GM10248 (cell line): ENCODE measurements at regions not wholly inside any gene's neighbourhood (a gene's known extent, or its start where the extent isn't known, plus 50 kb on each side); places are given as distances from the start of the nearest gene placed in this dataset.
A peak's percentile ranks its signal among the peaks of the same experiment; 100 is the strongest.
"Not testable (repeated sequence)": the region's sequence is repeated elsewhere in the genome, so short reads cannot be mapped to it uniquely, and the experiment has no call there.

ENCODE experiments used
- CTCF ChIA-PET: fragments of 300-600 bp; sonication (Branson Sonifier 250); formaldehyde crosslinking; extraction: SDS; loops from one replicate; lab custom pipeline; 2021; ENCODE audit warnings: antibody characterized with exemption; lab: Yijun Ruan, JAX
- POLR2A ChIA-PET: fragments of 350-650 bp; sonication (Branson Sonifier 250); formaldehyde crosslinking; extraction: SDS; loops from one replicate; lab custom pipeline; 2020; ENCODE audit warnings: antibody characterized with exemption; lab: Yijun Ruan, JAX
- DNase-seq: peaks from one replicate; pipeline ENCODE4 v3.0.0; 2012; ENCODE audit errors: extremely low spot score
- TF ChIP-seq, protein P1 (sequence below): IDR thresholded peaks from 2 replicates; pipeline ENCODE4 v1.5.1; 2012; ENCODE audit warnings: mild to moderate bottlenecking, low read depth; ENCODE audit errors: extremely low read depth, missing control alignments, control extremely low read depth

DNA sequence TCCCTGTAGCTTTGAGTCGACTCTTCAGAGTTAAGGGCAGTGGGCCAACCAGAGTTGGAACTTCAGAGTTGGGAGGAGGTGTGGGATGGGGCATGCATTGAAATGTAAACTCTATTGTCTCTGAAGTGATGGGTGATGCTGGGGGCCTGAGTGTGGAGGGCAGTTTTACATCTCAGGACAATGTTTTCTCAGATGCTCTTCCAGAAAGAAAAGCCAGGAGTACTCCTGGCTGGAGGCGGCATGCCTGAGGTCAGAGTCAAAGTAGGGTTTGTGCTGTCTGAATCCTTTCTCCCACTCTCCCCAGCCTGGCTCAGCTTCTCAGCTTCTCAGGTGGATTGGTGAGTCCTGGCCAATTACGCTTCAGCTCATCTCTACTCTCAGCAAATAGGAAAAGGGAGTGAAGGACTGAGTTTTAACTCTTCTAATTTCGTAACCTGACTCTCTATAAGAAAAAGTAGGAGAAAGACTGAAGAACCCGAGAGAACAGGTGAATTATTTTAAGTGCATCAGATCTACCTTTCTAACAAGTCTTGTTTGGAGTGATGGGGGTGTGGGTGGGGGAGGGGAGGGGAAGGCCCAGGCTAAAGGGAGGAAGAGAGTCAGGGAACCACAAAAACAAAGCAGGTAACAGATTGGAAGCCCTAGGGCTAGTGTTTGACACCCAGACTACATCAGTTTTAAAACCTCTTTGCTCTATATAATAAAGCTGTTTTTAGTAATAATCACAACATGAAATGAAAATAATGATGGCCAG is 107.5 kb upstream of the PELI1 start:
- TF ChIP-seq, protein P1, sequence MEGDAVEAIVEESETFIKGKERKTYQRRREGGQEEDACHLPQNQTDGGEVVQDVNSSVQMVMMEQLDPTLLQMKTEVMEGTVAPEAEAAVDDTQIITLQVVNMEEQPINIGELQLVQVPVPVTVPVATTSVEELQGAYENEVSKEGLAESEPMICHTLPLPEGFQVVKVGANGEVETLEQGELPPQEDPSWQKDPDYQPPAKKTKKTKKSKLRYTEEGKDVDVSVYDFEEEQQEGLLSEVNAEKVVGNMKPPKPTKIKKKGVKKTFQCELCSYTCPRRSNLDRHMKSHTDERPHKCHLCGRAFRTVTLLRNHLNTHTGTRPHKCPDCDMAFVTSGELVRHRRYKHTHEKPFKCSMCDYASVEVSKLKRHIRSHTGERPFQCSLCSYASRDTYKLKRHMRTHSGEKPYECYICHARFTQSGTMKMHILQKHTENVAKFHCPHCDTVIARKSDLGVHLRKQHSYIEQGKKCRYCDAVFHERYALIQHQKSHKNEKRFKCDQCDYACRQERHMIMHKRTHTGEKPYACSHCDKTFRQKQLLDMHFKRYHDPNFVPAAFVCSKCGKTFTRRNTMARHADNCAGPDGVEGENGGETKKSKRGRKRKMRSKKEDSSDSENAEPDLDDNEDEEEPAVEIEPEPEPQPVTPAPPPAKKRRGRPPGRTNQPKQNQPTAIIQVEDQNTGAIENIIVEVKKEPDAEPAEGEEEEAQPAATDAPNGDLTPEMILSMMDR, result no peak
- no peak for DNase-seq
- POLR2A ChIA-PET, result no interaction called here
- CTCF ChIA-PET, result interaction anchor here (1.0 to 1.5 kb wide), 5 partner anchors 9 to 103 kb away, joined by 3 to 5 read pairs (median 3); no protein-coding TSS in a partner anchor

DNA sequence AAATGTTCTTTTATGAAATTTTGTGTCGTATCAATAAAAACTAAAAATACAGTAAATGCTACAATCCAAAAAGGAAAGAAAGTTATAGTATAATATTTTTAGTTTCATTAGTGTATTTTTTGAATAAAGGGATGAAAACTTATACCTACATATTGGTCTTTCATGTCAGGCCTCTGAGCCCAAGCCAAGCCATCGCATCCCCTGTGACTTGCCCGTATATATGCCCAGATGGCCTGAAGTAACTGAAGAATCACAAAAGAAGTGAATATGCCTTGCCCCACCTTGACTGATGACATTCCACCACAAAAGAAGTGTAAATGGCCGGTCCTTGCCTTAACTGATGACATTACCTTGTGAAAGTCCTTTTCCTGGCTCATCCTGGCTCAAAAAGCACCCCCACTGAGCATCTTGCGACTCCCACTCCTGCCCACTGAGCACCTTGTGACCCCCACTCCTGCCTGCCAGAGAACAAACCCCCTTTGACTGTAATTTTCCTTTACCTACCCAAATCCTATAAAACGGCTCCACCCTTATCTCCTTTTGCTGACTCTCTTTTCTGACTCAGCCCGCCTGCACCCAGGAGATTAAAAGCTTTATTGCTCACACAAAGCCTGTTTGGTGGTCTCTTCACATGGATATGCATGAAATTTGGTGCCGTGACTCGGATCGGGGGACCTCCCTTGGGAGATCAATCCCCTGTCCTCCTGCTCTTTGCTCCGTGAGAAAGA is 108.2 kb upstream of the PELI1 start:
- POLR2A ChIA-PET, DNase-seq, CTCF ChIA-PET: not testable (repeated sequence)

DNA sequence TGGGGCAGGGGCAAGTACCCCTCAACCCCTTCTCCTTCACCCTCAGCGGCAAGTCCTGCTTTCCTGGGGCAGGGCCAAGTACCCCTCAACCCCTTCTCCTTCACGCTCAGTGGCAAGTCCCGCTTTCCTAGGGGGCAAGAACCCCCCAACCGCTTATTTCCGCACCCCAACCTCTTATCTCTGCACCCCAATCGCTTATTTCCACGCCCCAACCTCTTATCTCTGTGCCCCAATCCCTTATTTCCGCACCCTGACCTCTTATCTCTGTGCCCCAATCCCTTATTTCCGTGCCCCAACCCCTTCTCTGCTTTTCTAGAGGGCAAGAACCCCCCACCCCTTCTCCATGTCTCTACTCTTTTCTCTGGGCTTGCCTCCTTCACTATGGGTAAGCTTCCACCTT is 109.2 kb upstream of the PELI1 start:
- DNase-seq, CTCF ChIA-PET, POLR2A ChIA-PET: not testable (repeated sequence)

DNA sequence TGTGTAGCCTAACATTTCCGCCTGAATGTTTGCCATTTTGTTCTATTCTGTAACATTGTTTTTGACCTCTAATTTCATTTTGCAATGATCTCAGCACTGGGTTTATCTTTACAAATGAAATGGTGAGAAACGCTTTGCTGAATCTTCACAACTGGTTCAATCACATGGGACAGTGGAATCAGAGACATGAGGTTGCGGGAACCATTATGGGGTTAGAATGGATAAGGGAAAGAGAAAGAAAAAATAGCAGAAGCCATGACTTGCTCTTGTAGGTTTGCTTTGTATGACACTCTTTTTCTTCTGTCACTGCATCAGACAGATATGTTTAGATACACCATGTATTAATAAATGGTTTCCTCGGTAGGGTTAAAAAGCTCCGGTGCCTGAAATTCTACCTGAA is 114.3 kb upstream of the PELI1 start:
- ChIA-PET POLR2A (no interaction called here), CTCF (interaction anchor here (1.0 to 1.5 kb wide), 3 partner anchors 8 to 69 kb away, joined by 3 to 4 read pairs (median 3); no protein-coding TSS in a partner anchor)
- DNase-seq, result no peak
- TF ChIP-seq, protein P1, result no peak

DNA sequence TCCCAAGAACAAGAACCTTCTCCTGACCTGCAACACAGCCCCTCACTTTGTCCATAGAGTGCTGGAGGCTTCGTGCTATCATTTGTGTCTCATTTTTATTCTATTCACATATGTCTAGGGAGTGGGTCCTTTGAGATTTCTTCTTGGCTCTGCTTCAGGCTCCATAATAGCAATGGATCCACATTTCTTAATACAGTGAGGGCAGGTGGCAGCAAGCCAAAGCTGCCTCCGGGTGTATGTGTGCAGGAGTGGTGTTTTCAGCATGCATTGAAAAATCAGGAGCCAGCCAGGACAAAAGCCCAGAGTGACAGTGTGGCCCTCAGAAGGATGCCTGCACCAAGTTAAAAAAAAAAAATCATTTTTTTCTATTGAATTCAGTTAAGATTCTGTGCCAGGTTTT is 115.1 kb upstream of the PELI1 start:
- POLR2A ChIA-PET, result no interaction called here
- CTCF ChIA-PET, result interaction anchor here (1.4 to 1.5 kb wide), 2 partner anchors 7 to 68 kb away, joined by 3 read pairs; no protein-coding TSS in a partner anchor
- TF ChIP-seq, protein P1, result no peak
- no peak for DNase-seq

DNA sequence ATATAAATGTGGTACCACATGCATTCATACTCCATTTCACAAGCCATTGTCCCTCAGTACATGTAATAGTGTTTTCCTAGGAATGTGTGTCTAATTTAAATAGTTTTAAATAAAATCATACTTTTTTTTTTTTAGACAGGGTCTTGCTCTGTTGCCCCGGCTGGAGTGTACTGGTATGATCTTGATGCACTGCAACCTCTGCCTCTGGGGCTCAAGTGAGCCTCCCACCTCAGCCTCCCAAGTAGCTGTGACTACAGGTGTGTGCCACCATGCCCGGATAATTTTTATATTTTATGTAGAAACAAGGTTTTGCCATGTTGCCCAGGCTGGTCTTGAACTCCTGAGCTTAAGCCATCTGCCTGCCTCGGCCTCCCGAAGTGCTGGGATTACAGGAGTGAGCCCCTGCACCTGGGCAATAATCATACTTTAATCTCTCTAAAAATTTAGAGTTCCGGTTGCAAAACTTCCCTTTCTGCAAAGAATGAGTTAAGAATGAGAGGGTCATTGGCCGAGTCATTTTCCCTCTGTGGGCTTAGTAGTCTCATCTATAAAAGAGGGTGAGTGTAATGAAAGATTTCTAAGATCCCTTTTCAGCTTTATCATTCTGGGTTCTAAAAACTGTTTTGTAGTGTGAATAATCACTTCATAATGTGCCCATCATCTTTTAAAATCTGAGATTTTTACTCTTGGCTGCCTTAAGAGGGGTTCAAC is 116.0 kb upstream of the PELI1 start:
- DNase-seq, result no peak
- TF ChIP-seq, protein P1, result no peak
- CTCF ChIA-PET, result interaction anchor here (0.7 to 1.6 kb wide), 4 partner anchors 10 to 228 kb away, joined by 3 to 4 read pairs (median 4); no protein-coding TSS in a partner anchor
- POLR2A ChIA-PET, result no interaction called here

DNA sequence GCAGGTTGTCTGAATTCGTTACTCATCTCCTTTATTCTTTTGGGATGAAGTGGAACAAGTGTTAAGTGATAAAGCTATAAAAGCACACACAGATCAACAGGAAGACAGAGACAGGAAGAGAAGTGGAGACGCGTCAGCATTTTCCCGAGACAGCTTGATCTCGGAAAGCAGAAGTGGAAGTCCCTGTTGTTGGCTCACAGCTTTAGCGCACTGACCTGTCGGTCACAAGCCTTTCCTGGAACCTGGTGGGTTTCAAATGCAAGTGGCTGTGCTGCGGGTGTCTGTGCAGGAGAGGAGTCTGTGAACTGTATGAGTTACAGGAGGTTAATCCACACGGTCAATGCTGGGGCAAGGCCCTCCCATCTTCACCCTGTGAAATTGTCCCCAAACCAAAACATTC is 116.6 kb upstream of the PELI1 start:
- TF ChIP-seq, protein P1, result no peak
- POLR2A ChIA-PET, result no interaction called here
- CTCF ChIA-PET, result interaction anchor here (0.7 to 1.6 kb wide), 4 partner anchors 10 to 227 kb away, joined by 3 to 4 read pairs (median 4); no protein-coding TSS in a partner anchor
- peak; percentile 57 for DNase-seq
